Kidney (tissue), 13 donors: ENCODE measurements at regions not wholly inside any gene's neighbourhood (a gene's known extent, or its start where the extent isn't known, plus 50 kb on each side); places are given as distances from the start of the nearest gene placed in this dataset.

ENCODE experiments used
- DNase-seq, 5 donors: peaks; one replicate each; pipeline ENCODE4 v3.0.0-alpha.2; 2013 to 2020
- FAIRE-seq: peaks from 2 replicates; lab custom pipeline; 2012; peaks lifted over from hg19 to GRCh38; lab: Jason Lieb, UNC
- H3K27ac ChIP-seq, 2 donors: one replicate each; pipeline ENCODE4 v1.7.0; 2013; ENCODE audit warnings: low read depth in 2 of 2, low read length in 2 of 2, inconsistent platforms in 1 of 2
- H3K27me3 ChIP-seq: one replicate; pipeline ENCODE4 v1.7.1; 2013; ENCODE audit warnings: low read length, inconsistent platforms; ENCODE audit not compliant: control insufficient read depth, insufficient read depth
- H3K36me3 ChIP-seq, 3 donors: one replicate each; pipeline versions ENCODE4 v1.7.0 to v1.7.1; 2013; ENCODE audit warnings: low read length in 3 of 3, control low read depth in 1 of 3, inconsistent platforms in 1 of 3; ENCODE audit not compliant: insufficient read depth in 3 of 3, control insufficient read depth in 2 of 3
- H3K4me1 ChIP-seq, 3 donors: one replicate each; pipeline versions ENCODE4 v1.7.0 to v1.7.1; 2013; ENCODE audit warnings: low read length in 3 of 3, inconsistent platforms in 1 of 3, low read depth in 1 of 3; ENCODE audit not compliant: control insufficient read depth in 2 of 3, insufficient read depth in 2 of 3
- H3K4me3 ChIP-seq, 3 donors: one replicate each; pipeline versions ENCODE4 v1.7.0 to v1.8.1; 2013; ENCODE audit warnings: low read length in 3 of 3, control low read depth in 1 of 3, inconsistent platforms in 1 of 3
- H3K9ac ChIP-seq, 3 donors: one replicate each; pipeline versions ENCODE4 v1.7.0 to v1.7.1; 2013; ENCODE audit warnings: low read length in 3 of 3, control low read depth in 1 of 3, inconsistent platforms in 1 of 3
- H3K9me3 ChIP-seq, 3 donors: one replicate each; pipeline versions ENCODE4 v1.7.0 to v1.7.1; 2013; ENCODE audit warnings: low read length in 3 of 3, control low read depth in 1 of 3, inconsistent platforms in 1 of 3; ENCODE audit not compliant: control insufficient read depth in 2 of 3, insufficient read depth in 1 of 3
- intact Hi-C: fragments of 100-400 bp; cut with DNase I; formaldehyde crosslinking; loops from one replicate; pipeline ENCODE4 v1.11.1; 2022
- TF ChIP-seq, protein P1 (sequence below): IDR thresholded peaks from 3 replicates; pipeline ENCODE4 v1.5.1; 2012; ENCODE audit warnings: mild to moderate bottlenecking, moderate library complexity, borderline replicate concordance; ENCODE audit not compliant: insufficient read depth; ENCODE audit errors: extremely low read depth
- donor health status: control.
- donor health status: control.
- donor health status: control.
- donor health status: control.
- donor health status: control.
- donor health status: DM: yes; HTN: yes; CAD: no.
- donor health status: Normal renal cell carcinoma (clear cell type).

DNA sequence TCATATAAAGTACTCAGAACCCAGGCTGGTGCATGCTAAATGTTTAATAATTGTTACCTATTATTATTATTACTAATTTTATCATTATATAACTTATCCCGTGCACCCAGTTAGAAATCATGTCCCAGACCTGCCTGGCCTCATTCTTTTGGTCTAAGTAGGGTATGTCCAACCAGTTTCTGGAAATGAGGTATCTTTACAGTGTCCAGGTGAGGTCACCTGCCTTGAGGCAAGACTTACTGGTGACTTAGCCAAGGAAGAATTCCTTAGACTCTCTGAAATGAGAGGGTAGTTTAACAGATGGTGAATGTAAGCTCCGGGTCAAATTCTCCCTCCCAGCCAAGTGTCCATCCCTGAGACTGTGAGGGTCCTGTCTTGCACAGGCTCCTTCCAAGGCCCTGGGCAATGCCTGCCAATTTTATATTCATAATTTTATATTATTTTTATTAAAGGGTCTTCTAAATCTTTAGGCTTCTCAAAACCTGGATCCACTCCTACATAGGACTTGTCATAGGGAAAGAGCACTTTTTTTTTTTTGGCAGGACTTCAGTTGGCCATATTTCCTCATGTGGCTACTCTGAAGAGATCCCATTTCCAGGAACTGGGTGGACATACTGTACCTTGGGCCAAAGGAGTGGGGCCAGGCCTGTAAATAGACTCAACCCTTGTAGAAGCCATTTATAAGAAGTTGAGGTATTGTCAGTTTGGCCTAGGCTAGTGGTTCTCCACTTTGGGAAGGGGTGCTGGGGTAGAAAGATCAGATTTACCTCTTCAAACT is 96.7 kb upstream of the KCNA3 start:
- FAIRE-seq, result no peak
- no peaks in the 10 kb centered on the region for H3K9me3 ChIP-seq
- H3K27ac ChIP-seq, result no peak overlapping the region
- intact Hi-C loops, result no loop called here
- H3K4me3 ChIP-seq, result no peak overlapping the region
- no peak for DNase-seq
- no peaks in the 10 kb centered on the region for H3K36me3 ChIP-seq
- TF ChIP-seq, protein P1, sequence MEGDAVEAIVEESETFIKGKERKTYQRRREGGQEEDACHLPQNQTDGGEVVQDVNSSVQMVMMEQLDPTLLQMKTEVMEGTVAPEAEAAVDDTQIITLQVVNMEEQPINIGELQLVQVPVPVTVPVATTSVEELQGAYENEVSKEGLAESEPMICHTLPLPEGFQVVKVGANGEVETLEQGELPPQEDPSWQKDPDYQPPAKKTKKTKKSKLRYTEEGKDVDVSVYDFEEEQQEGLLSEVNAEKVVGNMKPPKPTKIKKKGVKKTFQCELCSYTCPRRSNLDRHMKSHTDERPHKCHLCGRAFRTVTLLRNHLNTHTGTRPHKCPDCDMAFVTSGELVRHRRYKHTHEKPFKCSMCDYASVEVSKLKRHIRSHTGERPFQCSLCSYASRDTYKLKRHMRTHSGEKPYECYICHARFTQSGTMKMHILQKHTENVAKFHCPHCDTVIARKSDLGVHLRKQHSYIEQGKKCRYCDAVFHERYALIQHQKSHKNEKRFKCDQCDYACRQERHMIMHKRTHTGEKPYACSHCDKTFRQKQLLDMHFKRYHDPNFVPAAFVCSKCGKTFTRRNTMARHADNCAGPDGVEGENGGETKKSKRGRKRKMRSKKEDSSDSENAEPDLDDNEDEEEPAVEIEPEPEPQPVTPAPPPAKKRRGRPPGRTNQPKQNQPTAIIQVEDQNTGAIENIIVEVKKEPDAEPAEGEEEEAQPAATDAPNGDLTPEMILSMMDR, result no peak
- no peaks in the 10 kb centered on the region for H3K4me1 ChIP-seq
- no peak overlapping the region for H3K9ac ChIP-seq
- H3K27me3 ChIP-seq, result no peaks in the 10 kb centered on the region

DNA sequence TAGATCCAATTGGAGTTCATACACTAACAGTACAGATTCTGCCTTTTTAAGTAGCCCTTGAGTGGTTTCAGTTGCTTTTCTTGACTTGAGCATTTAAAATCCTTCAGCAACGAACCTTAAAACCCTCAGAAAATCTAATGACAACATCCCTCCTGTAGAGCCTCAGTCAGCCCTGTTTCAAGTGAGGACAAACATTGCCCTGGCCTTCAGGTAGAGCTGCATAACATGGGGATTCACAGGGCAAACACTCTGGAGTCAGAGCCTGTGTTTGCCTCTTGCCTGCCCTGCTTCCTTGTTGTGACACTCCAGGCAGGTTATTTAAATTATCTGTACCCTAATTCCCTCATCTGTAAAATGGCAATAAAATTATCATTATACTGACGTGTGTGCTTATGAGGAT is 96.1 kb upstream of the KCNA3 start:
- H3K36me3 ChIP-seq, result no peaks in the 10 kb centered on the region
- intact Hi-C loops, result no loop called here
- TF ChIP-seq, protein P1, result no peak
- FAIRE-seq (no peak), DNase-seq (no peak)
- H3K9me3 ChIP-seq, result no peaks in the 10 kb centered on the region
- no peak overlapping the region for H3K9ac ChIP-seq
- H3K27ac ChIP-seq, result no peak overlapping the region
- no peak overlapping the region for H3K4me3 ChIP-seq
- no peaks in the 10 kb centered on the region for H3K4me1 ChIP-seq
- no peaks in the 10 kb centered on the region for H3K27me3 ChIP-seq

DNA sequence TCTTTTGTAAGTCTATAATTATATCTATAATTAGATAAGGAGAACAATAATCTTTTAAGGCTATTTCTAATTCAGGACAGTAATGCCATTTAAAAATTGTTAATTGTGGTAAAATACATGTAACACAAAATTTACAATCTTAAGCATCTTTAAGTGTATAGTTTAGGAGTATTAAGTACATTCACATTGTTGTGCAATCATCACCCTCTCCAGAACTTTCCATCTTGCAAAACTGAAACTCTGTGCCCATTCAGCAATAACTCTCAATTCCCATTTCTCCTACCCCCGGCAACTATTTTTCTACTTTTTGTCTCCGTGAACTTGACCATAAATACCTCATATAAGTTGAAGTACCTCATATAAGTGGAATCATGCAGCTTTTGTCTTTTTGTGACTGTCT is 93.9 kb upstream of the KCNA3 start:
- no peaks in the 10 kb centered on the region for H3K27me3 ChIP-seq
- no peak for DNase-seq
- intact Hi-C loops, result no loop called here
- H3K27ac ChIP-seq, result no peak overlapping the region
- no peaks in the 10 kb centered on the region for H3K4me1 ChIP-seq
- H3K36me3 ChIP-seq, result no peaks in the 10 kb centered on the region
- H3K9me3 ChIP-seq, result no peaks in the 10 kb centered on the region
- H3K4me3 ChIP-seq, result no peak overlapping the region
- TF ChIP-seq, protein P1, result no peak
- no peak for FAIRE-seq
- H3K9ac ChIP-seq, result no peak overlapping the region

DNA sequence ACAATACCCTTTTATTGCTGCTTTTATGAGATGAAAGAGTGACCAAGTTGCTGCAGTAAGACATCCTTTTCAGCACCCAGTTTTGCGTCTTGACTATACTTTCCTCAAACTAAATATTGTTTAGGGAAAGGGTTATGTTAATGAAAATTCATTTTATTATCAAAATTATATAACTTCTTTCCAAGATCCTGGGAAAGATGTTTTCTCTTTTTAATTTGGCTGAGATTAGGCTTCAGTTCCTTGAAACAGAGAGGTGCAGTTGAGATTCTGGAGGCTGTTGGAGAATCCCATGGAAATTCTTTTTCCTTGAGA is 91.6 kb upstream of the KCNA3 start:
- Histone ChIP-seq H3K9ac (no peak overlapping the region), H3K9me3 (no peaks in the 10 kb centered on the region), H3K27ac (no peak overlapping the region), H3K36me3 (no peaks in the 10 kb centered on the region), H3K27me3 (no peaks in the 10 kb centered on the region), H3K4me1 (no peaks in the 10 kb centered on the region), H3K4me3 (no peak overlapping the region)
- TF ChIP-seq, protein P1, result no peak
- DNase-seq (no peak), FAIRE-seq (no peak)
- intact Hi-C loops, result no loop called here
